GM12878 (cell line): ENCODE measurements at regions not wholly inside any gene's neighbourhood (a gene's known extent, or its start where the extent isn't known, plus 50 kb on each side); places are given as distances from the start of the nearest gene placed in this dataset.

Experiments
- ATAC-seq: fragments of 200-7000 bp; cut with Tn5 transposase; 3 replicates; pipeline ENCODE4 v1.9.1; 2020; ENCODE audit warnings: mild to moderate bottlenecking, moderate library complexity
- BruUV-seq: library from RNA; stranded (reverse); fragments of 400-500 nt; replicated peaks from 2 replicates; lab custom pipeline; 2021; lab: Mats Ljungman, UMichigan
- CTCF ChIA-PET: fragments of 300-600 bp; sonication (Branson Sonifier 250); formaldehyde crosslinking; extraction: SDS; loops from one replicate; lab custom pipeline; 2021; ENCODE audit warnings: inconsistent platforms; lab: Yijun Ruan, JAX
- POLR2A ChIA-PET: fragments of 350-600 bp; formaldehyde crosslinking; extraction: SDS; loops from one replicate; lab custom pipeline; 2021; ENCODE audit warnings: inconsistent platforms; lab: Charles Lee
- RAD21 ChIA-PET: fragments of 300-600 bp; sonication (Branson Sonifier 250); formaldehyde crosslinking; loops from one replicate; lab custom pipeline; 2023; ENCODE audit warnings: antibody characterized with exemption; ENCODE audit not compliant: unreplicated experiment; lab: Charles Lee
- SMC1A ChIA-PET: fragments of 300-600 bp; sonication (Branson Sonifier 250); formaldehyde crosslinking; loops from one replicate; lab custom pipeline; 2023; ENCODE audit not compliant: unreplicated experiment, uncharacterized antibody; lab: Charles Lee
- DNase-seq: peaks from one replicate; pipeline ENCODE4 v3.0.0-alpha.2; 2011; ENCODE audit warnings: low read depth, low spot score
- FAIRE-seq: peaks from 3 replicates; lab custom pipeline; 2011; peaks lifted over from hg19 to GRCh38; lab: Jason Lieb, UNC
- H2AFZ ChIP-seq: 2 replicates; pipeline ENCODE4 v1.6.0; 2011; ENCODE audit warnings: low read depth, low read length, control low read depth; ENCODE audit not compliant: control insufficient read depth
- H3K27ac ChIP-seq: 2 replicates; pipeline ENCODE4 v1.5.1; 2011; ENCODE audit warnings: control low read depth; ENCODE audit not compliant: control insufficient read depth, insufficient read depth
- H3K27me3 ChIP-seq, 2 experiments: replicated peaks in 1 of 2; 2 replicates each; pipeline versions ENCODE4 v1.6.0 to v1.6.1; 2011; ENCODE audit warnings: low read length in 1 of 2; ENCODE audit not compliant: control insufficient read depth in 2 of 2, insufficient read depth in 2 of 2
- H3K36me3 ChIP-seq, 2 experiments: 2 replicates each; pipeline ENCODE4 v1.5.1; 2011; ENCODE audit warnings: low read length in 1 of 2; ENCODE audit not compliant: control insufficient read depth in 2 of 2, insufficient read depth in 2 of 2
- H3K4me1 ChIP-seq: 2 replicates; pipeline ENCODE4 v1.6.1; 2011; ENCODE audit warnings: mild to moderate bottlenecking, low read length, moderate library complexity, mixed read lengths; ENCODE audit not compliant: control insufficient read depth, insufficient read depth
- H3K4me2 ChIP-seq: 2 replicates; pipeline ENCODE4 v1.6.0; 2011; ENCODE audit warnings: control low read depth; ENCODE audit not compliant: control insufficient read depth, insufficient read depth
- H3K4me3 ChIP-seq: fragments of 200-600 bp; sonication (generic); 2 replicates; pipeline ENCODE4 v1.5.1; 2016
- H3K79me2 ChIP-seq: 2 replicates; pipeline ENCODE4 v1.6.0; 2011; ENCODE audit warnings: low read length; ENCODE audit not compliant: control insufficient read depth, insufficient read depth
- H3K9ac ChIP-seq: 2 replicates; pipeline ENCODE4 v1.8.0; 2011; ENCODE audit warnings: low read length, control low read depth, mixed read lengths; ENCODE audit not compliant: control insufficient read depth, insufficient read depth
- H3K9me3 ChIP-seq: replicated peaks from 3 replicates; pipeline ENCODE4 v1.5.1; 2011; ENCODE audit warnings: mild to moderate bottlenecking, low read length; ENCODE audit not compliant: control insufficient read depth, insufficient read depth
- H4K20me1 ChIP-seq: 2 replicates; pipeline ENCODE4 v1.6.0; 2011; ENCODE audit not compliant: control insufficient read depth, insufficient read depth
- ATF7 ChIP-seq: fragments of 450-650 bp; IDR thresholded peaks from 2 replicates; pipeline ENCODE4 v1.6.1; 2016; ENCODE audit warnings: low read depth, mild to moderate bottlenecking
- CHD2 ChIP-seq: IDR thresholded peaks from 2 replicates; pipeline ENCODE4 v1.6.1; 2011; ENCODE audit warnings: low read depth, low read length, improper control_type of control experiment, borderline replicate concordance
- DPF2 ChIP-seq: fragments of 450-650 bp; IDR thresholded peaks from 2 replicates; pipeline ENCODE4 v1.6.1; 2017; ENCODE audit warnings: mild to moderate bottlenecking
- EED ChIP-seq: sonication (generic); IDR thresholded peaks from 2 replicates; pipeline ENCODE4 v1.6.1; 2016; ENCODE audit warnings: antibody characterized with exemption, low read depth
- ETV6 ChIP-seq, 2 experiments: fragments of 450-650 bp in 1 of 2; IDR thresholded peaks in 1 of 2; conservative IDR thresholded peaks in 1 of 2; 2 replicates each; pipeline ENCODE4 v1.6.1; 2014; ENCODE audit warnings: antibody characterized with exemption in 1 of 2, borderline replicate concordance in 1 of 2, low read depth in 1 of 2, mild to moderate bottlenecking in 1 of 2, moderate library complexity in 1 of 2
- EZH2 ChIP-seq: IDR thresholded peaks from 2 replicates; pipeline ENCODE4 v1.6.1; 2012; ENCODE audit warnings: low read depth, mild to moderate bottlenecking, control low read depth, inconsistent platforms, low read length, borderline replicate concordance; ENCODE audit not compliant: control insufficient read depth
- GABPA ChIP-seq: IDR thresholded peaks from 2 replicates; pipeline ENCODE4 v1.6.1; 2014; ENCODE audit warnings: antibody characterized with exemption, low read depth, mild to moderate bottlenecking, inconsistent platforms
- JUNB ChIP-seq: IDR thresholded peaks from 2 replicates; pipeline ENCODE4 v1.6.1; 2016; ENCODE audit warnings: antibody characterized with exemption, mild to moderate bottlenecking
- JUND ChIP-seq: IDR thresholded peaks from 2 replicates; pipeline ENCODE4 v1.6.1; 2012; ENCODE audit warnings: low read depth, mild to moderate bottlenecking, low read length, improper control_type of control experiment, moderate library complexity
- KDM1A ChIP-seq: fragments of 200-600 bp; sonication (generic); IDR thresholded peaks from 2 replicates; pipeline ENCODE4 v1.6.1; 2016; ENCODE audit warnings: borderline replicate concordance
- MEF2A ChIP-seq: IDR thresholded peaks from 2 replicates; pipeline ENCODE4 v1.6.1; 2011; ENCODE audit warnings: low read depth, mild to moderate bottlenecking, low read length, moderate library complexity; ENCODE audit not compliant: insufficient read depth
- MTA3 ChIP-seq: IDR thresholded peaks from 2 replicates; pipeline ENCODE4 v1.6.1; 2012; ENCODE audit warnings: low read length, inconsistent platforms, borderline replicate concordance
- NFIC ChIP-seq: IDR thresholded peaks from 2 replicates; pipeline ENCODE4 v1.6.1; 2012; ENCODE audit warnings: low read depth, mild to moderate bottlenecking, inconsistent platforms, low read length, moderate library complexity
- NFXL1 ChIP-seq: fragments of 450-650 bp; IDR thresholded peaks from 2 replicates; pipeline ENCODE4 v1.6.1; 2017; ENCODE audit warnings: antibody characterized with exemption, mild to moderate bottlenecking, borderline replicate concordance
- NFYA ChIP-seq: IDR thresholded peaks from 2 replicates; pipeline ENCODE4 v1.6.1; 2011; ENCODE audit warnings: low read depth, mild to moderate bottlenecking, low read length, improper control_type of control experiment, borderline replicate concordance
- RAD21 ChIP-seq: IDR thresholded peaks from 2 replicates; pipeline ENCODE4 v1.6.1; 2011; ENCODE audit warnings: mild to moderate bottlenecking, low read depth, low read length, moderate library complexity; ENCODE audit not compliant: insufficient read depth
- RB1 ChIP-seq: fragments of 450-650 bp; formaldehyde crosslinking; IDR thresholded peaks from 2 replicates; pipeline ENCODE4 v1.6.1; 2017; ENCODE audit warnings: mild to moderate bottlenecking, borderline replicate concordance
- WGBS: methylation state at CpG from one replicate; pipeline ENCODE4 v1.1.6; 2016; ENCODE audit warnings: low lambda C conversion rate; ENCODE audit not compliant: insufficient replicate concordance, insufficient coverage; ENCODE audit errors: missing lambda C conversion rate; 5-methylcytosine and 5-hydroxymethylcytosine counted together
- in situ Hi-C: fragments of 300-500 bp; cut with MboI; formaldehyde crosslinking; loops from 9 replicates; pipeline ENCODE4 v1.14.3; 2018; ENCODE audit warnings: mixed read lengths
- intact Hi-C: fragments of 100-400 bp; cut with micrococcal nuclease; formaldehyde crosslinking; loops from one replicate; pipeline ENCODE4 v1.14.2; 2022; ENCODE audit not compliant: unreplicated experiment
- TF ChIP-seq, protein P1 (sequence below): fragments of 450-650 bp; IDR thresholded peaks from 2 replicates; pipeline ENCODE4 v1.6.1; 2014; ENCODE audit warnings: mild to moderate bottlenecking
- TF ChIP-seq, protein P2 (sequence below): IDR thresholded peaks from 2 replicates; pipeline ENCODE4 v1.6.1; 2012; ENCODE audit warnings: low read depth, low read length, improper control_type of control experiment
- TF ChIP-seq, protein P3 (sequence below): fragments of 150-350 bp; IDR thresholded peaks from 2 replicates; pipeline ENCODE4 v1.6.1; 2016; ENCODE audit warnings: low read depth, low read length

DNA sequence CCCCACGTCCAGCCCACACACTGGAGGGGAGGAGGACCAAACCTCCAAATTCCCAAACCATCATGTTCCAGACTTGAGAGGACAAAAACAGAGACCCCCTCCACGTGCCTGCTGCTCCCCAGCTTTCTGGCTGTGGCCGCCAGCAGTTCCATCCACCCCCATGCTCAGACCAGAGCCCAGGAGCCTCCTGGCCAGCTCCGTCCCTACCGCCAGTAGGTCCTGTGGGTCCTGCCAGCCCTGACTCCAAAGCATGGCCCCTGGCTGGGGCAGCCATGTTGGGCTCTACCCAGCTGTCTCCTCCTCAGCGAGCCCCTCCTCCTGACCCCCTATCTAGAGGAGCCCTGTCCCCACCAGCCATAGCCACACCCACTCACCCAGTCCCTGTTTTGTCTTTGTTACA is 227.3 kb upstream of the RTL1 start:
- no peaks in the 10 kb centered on the region; the same call in 2 of the 3 replicates for H3K9me3 ChIP-seq
- BruUV-seq, result no TSS peak
- no peak for TF ChIP-seq MTA3
- TF ChIP-seq JUND, result no peak
- TF ChIP-seq KDM1A, result no peak
- no peak for TF ChIP-seq ETV6 (conservative IDR thresholded peaks at IDR 0.05 in 1 of 2, IDR thresholded peaks at IDR 0.05 in 1 of 2; ENCODE audit: borderline replicate concordance in 1 of 2, low read depth in 1 of 2)
- TF ChIP-seq NFXL1, result no peak
- no peak for TF ChIP-seq EED
- TF ChIP-seq NFIC, result no peak
- TF ChIP-seq, protein P1, sequence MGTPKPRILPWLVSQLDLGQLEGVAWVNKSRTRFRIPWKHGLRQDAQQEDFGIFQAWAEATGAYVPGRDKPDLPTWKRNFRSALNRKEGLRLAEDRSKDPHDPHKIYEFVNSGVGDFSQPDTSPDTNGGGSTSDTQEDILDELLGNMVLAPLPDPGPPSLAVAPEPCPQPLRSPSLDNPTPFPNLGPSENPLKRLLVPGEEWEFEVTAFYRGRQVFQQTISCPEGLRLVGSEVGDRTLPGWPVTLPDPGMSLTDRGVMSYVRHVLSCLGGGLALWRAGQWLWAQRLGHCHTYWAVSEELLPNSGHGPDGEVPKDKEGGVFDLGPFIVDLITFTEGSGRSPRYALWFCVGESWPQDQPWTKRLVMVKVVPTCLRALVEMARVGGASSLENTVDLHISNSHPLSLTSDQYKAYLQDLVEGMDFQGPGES, result no peak
- no peak for TF ChIP-seq GABPA
- no peak for TF ChIP-seq EZH2
- no peak for TF ChIP-seq RB1
- no peak for TF ChIP-seq ATF7
- TF ChIP-seq NFYA, result no peak
- TF ChIP-seq DPF2, result no peak
- TF ChIP-seq, protein P2, sequence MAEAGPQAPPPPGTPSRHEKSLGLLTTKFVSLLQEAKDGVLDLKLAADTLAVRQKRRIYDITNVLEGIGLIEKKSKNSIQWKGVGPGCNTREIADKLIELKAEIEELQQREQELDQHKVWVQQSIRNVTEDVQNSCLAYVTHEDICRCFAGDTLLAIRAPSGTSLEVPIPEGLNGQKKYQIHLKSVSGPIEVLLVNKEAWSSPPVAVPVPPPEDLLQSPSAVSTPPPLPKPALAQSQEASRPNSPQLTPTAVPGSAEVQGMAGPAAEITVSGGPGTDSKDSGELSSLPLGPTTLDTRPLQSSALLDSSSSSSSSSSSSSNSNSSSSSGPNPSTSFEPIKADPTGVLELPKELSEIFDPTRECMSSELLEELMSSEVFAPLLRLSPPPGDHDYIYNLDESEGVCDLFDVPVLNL, result no peak
- TF ChIP-seq CHD2, result no peak
- no peak for TF ChIP-seq MEF2A
- TF ChIP-seq, protein P3, sequence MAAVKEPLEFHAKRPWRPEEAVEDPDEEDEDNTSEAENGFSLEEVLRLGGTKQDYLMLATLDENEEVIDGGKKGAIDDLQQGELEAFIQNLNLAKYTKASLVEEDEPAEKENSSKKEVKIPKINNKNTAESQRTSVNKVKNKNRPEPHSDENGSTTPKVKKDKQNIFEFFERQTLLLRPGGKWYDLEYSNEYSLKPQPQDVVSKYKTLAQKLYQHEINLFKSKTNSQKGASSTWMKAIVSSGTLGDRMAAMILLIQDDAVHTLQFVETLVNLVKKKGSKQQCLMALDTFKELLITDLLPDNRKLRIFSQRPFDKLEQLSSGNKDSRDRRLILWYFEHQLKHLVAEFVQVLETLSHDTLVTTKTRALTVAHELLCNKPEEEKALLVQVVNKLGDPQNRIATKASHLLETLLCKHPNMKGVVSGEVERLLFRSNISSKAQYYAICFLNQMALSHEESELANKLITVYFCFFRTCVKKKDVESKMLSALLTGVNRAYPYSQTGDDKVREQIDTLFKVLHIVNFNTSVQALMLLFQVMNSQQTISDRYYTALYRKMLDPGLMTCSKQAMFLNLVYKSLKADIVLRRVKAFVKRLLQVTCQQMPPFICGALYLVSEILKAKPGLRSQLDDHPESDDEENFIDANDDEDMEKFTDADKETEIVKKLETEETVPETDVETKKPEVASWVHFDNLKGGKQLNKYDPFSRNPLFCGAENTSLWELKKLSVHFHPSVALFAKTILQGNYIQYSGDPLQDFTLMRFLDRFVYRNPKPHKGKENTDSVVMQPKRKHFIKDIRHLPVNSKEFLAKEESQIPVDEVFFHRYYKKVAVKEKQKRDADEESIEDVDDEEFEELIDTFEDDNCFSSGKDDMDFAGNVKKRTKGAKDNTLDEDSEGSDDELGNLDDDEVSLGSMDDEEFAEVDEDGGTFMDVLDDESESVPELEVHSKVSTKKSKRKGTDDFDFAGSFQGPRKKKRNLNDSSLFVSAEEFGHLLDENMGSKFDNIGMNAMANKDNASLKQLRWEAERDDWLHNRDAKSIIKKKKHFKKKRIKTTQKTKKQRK, result no peak
- no peak for TF ChIP-seq RAD21
- no peak for TF ChIP-seq JUNB
- no peak overlapping the region for H2AFZ ChIP-seq
- DNase-seq (no peak), FAIRE-seq (no peak), ATAC-seq (no peak)
- H3K36me3 ChIP-seq, result no peaks in the 10 kb centered on the region
- H3K4me2 ChIP-seq, result no peak overlapping the region
- H3K79me2 ChIP-seq, result no peaks in the 10 kb centered on the region
- H3K27me3 ChIP-seq, result no peaks in the 10 kb centered on the region
- H3K27ac ChIP-seq, result no peak overlapping the region
- 28% methylated on average over 6 of the region's 6 CpGs for WGBS
- no peaks in the 10 kb centered on the region for H3K4me1 ChIP-seq
- intact Hi-C loops, result no loop called here
- POLR2A ChIA-PET, result no interaction called here
- no peak overlapping the region for H3K4me3 ChIP-seq
- H4K20me1 ChIP-seq, result no peaks in the 10 kb centered on the region
- RAD21 ChIA-PET, result no interaction called here
- SMC1A ChIA-PET, result no interaction called here
- no peak overlapping the region for H3K9ac ChIP-seq
- in situ Hi-C loops, result no loop called here
- CTCF ChIA-PET, result no interaction called here
